ENCODE measurements at regions not wholly inside any gene's neighbourhood (a gene's known extent, or its start where the extent isn't known, plus 50 kb on each side); places are given as distances from the start of the nearest gene placed in this dataset.
A peak's percentile ranks its signal among the peaks of the same experiment; 100 is the strongest.
"Not testable (repeated sequence)": the region's sequence is repeated elsewhere in the genome, so short reads cannot be mapped to it uniquely, and the experiment has no call there.

- Mint-ChIP-seq H3K4me1 (no peaks in the 10 kb centered on the region), H3K9me3 (peaks cover 0 to 8% (median 7%) of the 10 kb centered on the region in 3 donors), H3K4me3 (no peak overlapping the region), H3K27ac (no peak overlapping the region), H3K36me3 (no peaks in the 10 kb centered on the region), H3K27me3 (no peaks in the 10 kb centered on the region)
Measured at GRCh38 chr4:131411393-131411792, 1737.7 kb upstream of the PCDH10 start.

GRCh38 chr4:131419147-131419546 lies 1729.9 kb upstream of the PCDH10 start:
- Mint-ChIP-seq H3K27ac (no peak overlapping the region), H3K4me3 (no peak overlapping the region), H3K9me3 (peaks cover 0 to 3% (median 0%) of the 10 kb centered on the region in 3 donors), H3K36me3 (no peaks in the 10 kb centered on the region), H3K27me3 (no peaks in the 10 kb centered on the region), H3K4me1 (no peaks in the 10 kb centered on the region)

- Mint-ChIP-seq H3K36me3 (no peaks in the 10 kb centered on the region), H3K9me3 (peaks cover 0 to 22% (median 9%) of the 10 kb centered on the region in 3 donors), H3K4me3 (no peak overlapping the region), H3K27me3 (no peaks in the 10 kb centered on the region), H3K4me1 (peaks cover 0 to 4% (median 0%) of the 10 kb centered on the region in 3 donors), H3K27ac (no peak overlapping the region)
Measured at GRCh38 chr4:131426023-131426758, 1722.9 kb upstream of the PCDH10 start.

GRCh38 chr4:131427000-131427399 lies 1722.1 kb upstream of the PCDH10 start:
- Mint-ChIP-seq H3K4me1 (peaks cover 0 to 4% (median 0%) of the 10 kb centered on the region in 3 donors), H3K4me3 (no peak overlapping the region), H3K36me3 (no peaks in the 10 kb centered on the region), H3K27me3 (no peaks in the 10 kb centered on the region), H3K27ac (no peak overlapping the region), H3K9me3 (peaks cover 0 to 22% (median 9%) of the 10 kb centered on the region in 3 donors)

GRCh38 chr4:131430302-131430701 lies 1718.8 kb upstream of the PCDH10 start:
- Mint-ChIP-seq H3K36me3 (no peaks in the 10 kb centered on the region), H3K27ac (no peak overlapping the region), H3K27me3 (no peaks in the 10 kb centered on the region), H3K9me3 (peaks cover 0 to 26% (median 7%) of the 10 kb centered on the region in 3 donors), H3K4me3 (no peak overlapping the region), H3K4me1 (peaks cover 0 to 4% (median 0%) of the 10 kb centered on the region in 3 donors)

GRCh38 chr4:131441004-131441688 lies 1707.9 kb upstream of the PCDH10 start:
- Mint-ChIP-seq H3K36me3 (peaks cover 2% of the 10 kb centered on the region), H3K27ac (no peak overlapping the region), H3K9me3 (peaks cover 2 to 5% (median 4%) of the 10 kb centered on the region in 3 donors), H3K4me1 (no peaks in the 10 kb centered on the region), H3K4me3 (no peak overlapping the region), H3K27me3 (no peaks in the 10 kb centered on the region)

GRCh38 chr4:131447883-131448282 lies 1701.2 kb upstream of the PCDH10 start:
- Mint-ChIP-seq H3K9me3 (peaks cover 0 to 2% (median 0%) of the 10 kb centered on the region in 3 donors), H3K36me3 (no peaks in the 10 kb centered on the region), H3K27ac (no peak overlapping the region), H3K4me3 (no peak overlapping the region), H3K4me1 (no peaks in the 10 kb centered on the region), H3K27me3 (no peaks in the 10 kb centered on the region)

GRCh38 chr4:131450572-131451209 lies 1698.4 kb upstream of the PCDH10 start:
- Mint-ChIP-seq H3K9me3 (no peaks in the 10 kb centered on the region), H3K36me3 (no peaks in the 10 kb centered on the region), H3K27ac (no peak overlapping the region), H3K4me1 (no peaks in the 10 kb centered on the region), H3K4me3 (no peak overlapping the region), H3K27me3 (no peaks in the 10 kb centered on the region)

- no peaks in the 10 kb centered on the region for H3K4me1 Mint-ChIP-seq
- H3K27ac Mint-ChIP-seq = no peak overlapping the region
- H3K9me3 Mint-ChIP-seq = peaks cover 4 to 5% (median 4%) of the 10 kb centered on the region in 3 donors
- H3K27me3 Mint-ChIP-seq = no peaks in the 10 kb centered on the region
- no peak overlapping the region for H3K4me3 Mint-ChIP-seq
- H3K36me3 Mint-ChIP-seq = no peaks in the 10 kb centered on the region
Measured at GRCh38 chr4:131459430-131460101, 1689.5 kb upstream of the PCDH10 start.

GRCh38 chr4:131470360-131470759 lies 1678.7 kb upstream of the PCDH10 start:
- no peaks in the 10 kb centered on the region for H3K27me3 Mint-ChIP-seq
- peaks cover 0 to 5% (median 2%) of the 10 kb centered on the region in 3 donors for H3K9me3 Mint-ChIP-seq
- no peak overlapping the region for H3K4me3 Mint-ChIP-seq
- no peaks in the 10 kb centered on the region for H3K36me3 Mint-ChIP-seq
- H3K27ac Mint-ChIP-seq = no peak overlapping the region
- no peaks in the 10 kb centered on the region for H3K4me1 Mint-ChIP-seq

- Mint-ChIP-seq H3K4me1 (no peaks in the 10 kb centered on the region), H3K27me3 (no peaks in the 10 kb centered on the region), H3K27ac (no peak overlapping the region), H3K9me3 (peaks cover 0 to 3% (median 0%) of the 10 kb centered on the region in 3 donors), H3K4me3 (no peak overlapping the region), H3K36me3 (no peaks in the 10 kb centered on the region)
Measured at GRCh38 chr4:131488772-131489171, 1660.3 kb upstream of the PCDH10 start.

GRCh38 chr4:131496211-131496610 lies 1652.9 kb upstream of the PCDH10 start:
- H3K36me3 Mint-ChIP-seq, H3K4me1 Mint-ChIP-seq, H3K4me3 Mint-ChIP-seq, H3K9me3 Mint-ChIP-seq, H3K27me3 Mint-ChIP-seq, H3K27ac Mint-ChIP-seq: not testable (repeated sequence)

- no peaks in the 10 kb centered on the region for H3K27me3 Mint-ChIP-seq
- H3K27ac Mint-ChIP-seq = peak overlapping the region in 1 of 3 donors; percentile 68
- no peak overlapping the region for H3K4me3 Mint-ChIP-seq
- no peaks in the 10 kb centered on the region for H3K36me3 Mint-ChIP-seq
- peaks cover 0 to 2% (median 1%) of the 10 kb centered on the region in 3 donors for H3K9me3 Mint-ChIP-seq
- peaks cover 0 to 2% (median 0%) of the 10 kb centered on the region in 3 donors for H3K4me1 Mint-ChIP-seq
Measured at GRCh38 chr4:131499141-131499873, 1649.8 kb upstream of the PCDH10 start.

- Mint-ChIP-seq H3K4me3 (no peak overlapping the region), H3K27ac (no peak overlapping the region), H3K4me1 (no peaks in the 10 kb centered on the region), H3K27me3 (no peaks in the 10 kb centered on the region), H3K9me3 (peaks cover 0 to 5% (median 0%) of the 10 kb centered on the region in 3 donors), H3K36me3 (no peaks in the 10 kb centered on the region)
Measured at GRCh38 chr4:131509521-131509920, 1639.6 kb upstream of the PCDH10 start.

Measured in IgD-negative memory B cell (primary cell).